ENCODE measurements at regions not wholly inside any gene's neighbourhood (a gene's known extent, or its start where the extent isn't known, plus 50 kb on each side); places are given as distances from the start of the nearest gene placed in this dataset.
"Not testable (repeated sequence)": the region's sequence is repeated elsewhere in the genome, so short reads cannot be mapped to it uniquely, and the experiment has no call there.

- H3K9ac ChIP-seq (ENCODE audit: low read length) = no peak overlapping the region
- peaks cover 0 to 21% of the 10 kb centered on the region in 2 experiments for H3K27me3 ChIP-seq (ENCODE audit: control insufficient read depth in 1 of 2, insufficient read depth in 1 of 2, low read length in 2 of 2)
- no peak overlapping the region for H3K4me2 ChIP-seq (ENCODE audit: low read length, poor library complexity, severe bottlenecking)
- H2BK120ac ChIP-seq (ENCODE audit: low read depth, low read length) = no peak overlapping the region
- no peak overlapping the region for H4K91ac ChIP-seq (ENCODE audit: low read length)
- H3K36me3 ChIP-seq (ENCODE audit: control insufficient read depth in 1 of 2, insufficient read depth in 2 of 2, low read depth in 1 of 2, low read length in 2 of 2) = no peaks in the 10 kb centered on the region
- no peak overlapping the region for H2BK5ac ChIP-seq (ENCODE audit: low read depth, low read length, poor library complexity, severe bottlenecking)
- H3K4me3 ChIP-seq (ENCODE audit: insufficient read depth in 1 of 2, low read depth in 1 of 2, low read length in 2 of 2) = no peak overlapping the region
- no peak overlapping the region for H3K27ac ChIP-seq (ENCODE audit: low read length, poor library complexity, severe bottlenecking)
- H2BK12ac ChIP-seq (ENCODE audit: low read length in 2 of 2) = no peak overlapping the region
- no peak overlapping the region for H3K4ac ChIP-seq (ENCODE audit: low read depth in 1 of 2, low read length in 2 of 2)
- H2BK15ac ChIP-seq (ENCODE audit: low read depth, poor library complexity, severe bottlenecking) = no peak overlapping the region
- no peak for DNase-seq
- no peaks in the 10 kb centered on the region for H3K79me1 ChIP-seq (replicated peaks; ENCODE audit: low read length, poor library complexity, severe bottlenecking)
- peak overlapping the region in 1 of 2 experiments; percentile 81 for H3K14ac ChIP-seq (ENCODE audit: low read length in 2 of 2)
- no peak overlapping the region for H3K18ac ChIP-seq (ENCODE audit: low read depth in 1 of 2, low read length in 2 of 2)
- no peaks in the 10 kb centered on the region for H3K9me3 ChIP-seq (ENCODE audit: control insufficient read depth, low read length)
- H2AK5ac ChIP-seq (ENCODE audit: low read length, severe bottlenecking) = no peak overlapping the region
- no peak overlapping the region for H2AFZ ChIP-seq (ENCODE audit: low read depth, low read length)
- H3K4me1 ChIP-seq (ENCODE audit: control insufficient read depth, insufficient read depth, low read depth, low read length) = no peaks in the 10 kb centered on the region
- H3K23ac ChIP-seq (ENCODE audit: low read length in 2 of 2) = no peak overlapping the region
- WGBS = 98% methylated on average over 2 of the region's 2 CpGs
- H4K8ac ChIP-seq (ENCODE audit: low read length) = no peak overlapping the region
These were observed 420.8 kb upstream of the DPH6 start for GRCh38 chr15:35966781-35967180.

- not testable (repeated sequence) for H3K4me3 ChIP-seq (ENCODE audit: insufficient read depth in 1 of 2, low read depth in 1 of 2, low read length in 2 of 2); H3K27ac ChIP-seq (ENCODE audit: low read length, poor library complexity, severe bottlenecking); H2AFZ ChIP-seq (ENCODE audit: low read depth, low read length); H3K4me2 ChIP-seq (ENCODE audit: low read length, poor library complexity, severe bottlenecking); H3K79me1 ChIP-seq (replicated peaks; ENCODE audit: low read length, poor library complexity, severe bottlenecking); H3K4ac ChIP-seq (ENCODE audit: low read depth in 1 of 2, low read length in 2 of 2); H3K18ac ChIP-seq (ENCODE audit: low read depth in 1 of 2, low read length in 2 of 2); H2AK5ac ChIP-seq (ENCODE audit: low read length, severe bottlenecking); H3K9ac ChIP-seq (ENCODE audit: low read length); H2BK120ac ChIP-seq (ENCODE audit: low read depth, low read length); DNase-seq; H4K91ac ChIP-seq (ENCODE audit: low read length); H3K4me1 ChIP-seq (ENCODE audit: control insufficient read depth, insufficient read depth, low read depth, low read length); H2BK12ac ChIP-seq (ENCODE audit: low read length in 2 of 2); H3K14ac ChIP-seq (ENCODE audit: low read length in 2 of 2); H3K36me3 ChIP-seq (ENCODE audit: control insufficient read depth in 1 of 2, insufficient read depth in 2 of 2, low read depth in 1 of 2, low read length in 2 of 2); H2BK15ac ChIP-seq (ENCODE audit: low read depth, poor library complexity, severe bottlenecking); H3K23ac ChIP-seq (ENCODE audit: low read length in 2 of 2); H3K9me3 ChIP-seq (ENCODE audit: control insufficient read depth, low read length); H2BK5ac ChIP-seq (ENCODE audit: low read depth, low read length, poor library complexity, severe bottlenecking); H4K8ac ChIP-seq (ENCODE audit: low read length)
- peaks cover 0 to 19% of the 10 kb centered on the region in 2 experiments for H3K27me3 ChIP-seq (ENCODE audit: control insufficient read depth in 1 of 2, insufficient read depth in 1 of 2, low read length in 2 of 2)
- WGBS = 92% methylated on average over 17 of the region's 17 CpGs
These were observed 422.0 kb upstream of the DPH6 start for GRCh38 chr15:35967968-35968367.

GRCh38 chr15:35973029-35973428 is 427.1 kb upstream of the DPH6 start:
- no peak overlapping the region for H3K27ac ChIP-seq (ENCODE audit: low read length, poor library complexity, severe bottlenecking)
- no peak overlapping the region for H2AFZ ChIP-seq (ENCODE audit: low read depth, low read length)
- H3K4ac ChIP-seq (ENCODE audit: low read depth in 1 of 2, low read length in 2 of 2) = no peak overlapping the region
- no peak for DNase-seq
- no peak overlapping the region for H4K91ac ChIP-seq (ENCODE audit: low read length)
- peaks cover 0 to 12% of the 10 kb centered on the region in 2 experiments for H3K27me3 ChIP-seq (ENCODE audit: control insufficient read depth in 1 of 2, insufficient read depth in 1 of 2, low read length in 2 of 2)
- H3K4me2 ChIP-seq (ENCODE audit: low read length, poor library complexity, severe bottlenecking) = no peak overlapping the region
- H2BK15ac ChIP-seq (ENCODE audit: low read depth, poor library complexity, severe bottlenecking) = no peak overlapping the region
- H3K79me1 ChIP-seq (replicated peaks; ENCODE audit: low read length, poor library complexity, severe bottlenecking) = no peaks in the 10 kb centered on the region
- no peak overlapping the region for H3K23ac ChIP-seq (ENCODE audit: low read length in 2 of 2)
- H3K18ac ChIP-seq (ENCODE audit: low read depth in 1 of 2, low read length in 2 of 2) = no peak overlapping the region
- H2BK5ac ChIP-seq (ENCODE audit: low read depth, low read length, poor library complexity, severe bottlenecking) = no peak overlapping the region
- H2BK120ac ChIP-seq (ENCODE audit: low read depth, low read length) = no peak overlapping the region
- H3K4me3 ChIP-seq (ENCODE audit: insufficient read depth in 1 of 2, low read depth in 1 of 2, low read length in 2 of 2) = no peak overlapping the region
- H4K8ac ChIP-seq (ENCODE audit: low read length) = no peak overlapping the region
- H2AK5ac ChIP-seq (ENCODE audit: low read length, severe bottlenecking) = no peak overlapping the region
- no peaks in the 10 kb centered on the region for H3K36me3 ChIP-seq (ENCODE audit: control insufficient read depth in 1 of 2, insufficient read depth in 2 of 2, low read depth in 1 of 2, low read length in 2 of 2)
- no peaks in the 10 kb centered on the region for H3K4me1 ChIP-seq (ENCODE audit: control insufficient read depth, insufficient read depth, low read depth, low read length)
- 56% methylated on average over 1 of the region's 1 CpG for WGBS
- no peaks in the 10 kb centered on the region for H3K9me3 ChIP-seq (ENCODE audit: control insufficient read depth, low read length)
- no peak overlapping the region for H2BK12ac ChIP-seq (ENCODE audit: low read length in 2 of 2)
- no peak overlapping the region for H3K9ac ChIP-seq (ENCODE audit: low read length)
- no peak overlapping the region for H3K14ac ChIP-seq (ENCODE audit: low read length in 2 of 2)

- H3K23ac ChIP-seq (ENCODE audit: low read length in 2 of 2) = no peak overlapping the region
- H2BK15ac ChIP-seq (ENCODE audit: low read depth, poor library complexity, severe bottlenecking) = no peak overlapping the region
- no peak overlapping the region for H3K4me2 ChIP-seq (ENCODE audit: low read length, poor library complexity, severe bottlenecking)
- no peak overlapping the region for H3K4me3 ChIP-seq (ENCODE audit: insufficient read depth in 1 of 2, low read depth in 1 of 2, low read length in 2 of 2)
- H2AFZ ChIP-seq (ENCODE audit: low read depth, low read length) = no peak overlapping the region
- no peak overlapping the region for H4K91ac ChIP-seq (ENCODE audit: low read length)
- no peak for DNase-seq
- H2BK12ac ChIP-seq (ENCODE audit: low read length in 2 of 2) = no peak overlapping the region
- H3K79me1 ChIP-seq (replicated peaks; ENCODE audit: low read length, poor library complexity, severe bottlenecking) = no peaks in the 10 kb centered on the region
- 90% methylated on average over 2 of the region's 3 CpGs for WGBS
- no peaks in the 10 kb centered on the region for H3K9me3 ChIP-seq (ENCODE audit: control insufficient read depth, low read length)
- H2BK5ac ChIP-seq (ENCODE audit: low read depth, low read length, poor library complexity, severe bottlenecking) = no peak overlapping the region
- no peak overlapping the region for H2AK5ac ChIP-seq (ENCODE audit: low read length, severe bottlenecking)
- H3K4me1 ChIP-seq (ENCODE audit: control insufficient read depth, insufficient read depth, low read depth, low read length) = no peaks in the 10 kb centered on the region
- H4K8ac ChIP-seq (ENCODE audit: low read length) = no peak overlapping the region
- H3K27me3 ChIP-seq (ENCODE audit: control insufficient read depth in 1 of 2, insufficient read depth in 1 of 2, low read length in 2 of 2) = peaks cover 0 to 12% of the 10 kb centered on the region in 2 experiments
- H3K36me3 ChIP-seq (ENCODE audit: control insufficient read depth in 1 of 2, insufficient read depth in 2 of 2, low read depth in 1 of 2, low read length in 2 of 2) = no peaks in the 10 kb centered on the region
- no peak overlapping the region for H3K9ac ChIP-seq (ENCODE audit: low read length)
- no peak overlapping the region for H2BK120ac ChIP-seq (ENCODE audit: low read depth, low read length)
- no peak overlapping the region for H3K27ac ChIP-seq (ENCODE audit: low read length, poor library complexity, severe bottlenecking)
- H3K18ac ChIP-seq (ENCODE audit: low read depth in 1 of 2, low read length in 2 of 2) = no peak overlapping the region
- no peak overlapping the region for H3K4ac ChIP-seq (ENCODE audit: low read depth in 1 of 2, low read length in 2 of 2)
- H3K14ac ChIP-seq (ENCODE audit: low read length in 2 of 2) = no peak overlapping the region
These were observed 428.1 kb upstream of the DPH6 start for GRCh38 chr15:35974052-35974451.
